ENCODE measurements at regions not wholly inside any gene's neighbourhood (a gene's known extent, or its start where the extent isn't known, plus 50 kb on each side); places are given as distances from the start of the nearest gene placed in this dataset.
A peak's percentile ranks its signal among the peaks of the same experiment; 100 is the strongest.

GRCh38 chr7:94054130-94054529 is 50.0 kb upstream of the BET1 start:
- DNase-seq (ENCODE audit: low read depth in 2 of 2) = no peak

GRCh38 chr7:94055963-94056362 is 51.8 kb upstream of the BET1 start:
- DNase-seq (ENCODE audit: low read depth in 2 of 2) = no peak

- DNase-seq (ENCODE audit: low read depth in 2 of 2) = no peak
These were observed 52.6 kb upstream of the BET1 start for GRCh38 chr7:94056796-94057207.

- DNase-seq (ENCODE audit: low read depth in 2 of 2) = no peak
These were observed 53.8 kb upstream of the BET1 start for GRCh38 chr7:94057955-94058354.

- no peak for DNase-seq (ENCODE audit: low read depth in 2 of 2)
These were observed 55.6 kb upstream of the BET1 start for GRCh38 chr7:94059746-94060145.

- no peak for DNase-seq (ENCODE audit: low read depth in 2 of 2)
These were observed 56.6 kb upstream of the BET1 start for GRCh38 chr7:94060752-94061151.

- no peak for DNase-seq (ENCODE audit: low read depth in 2 of 2)
These were observed 57.2 kb upstream of the BET1 start for GRCh38 chr7:94061326-94061725.

GRCh38 chr7:94062372-94062771 is 58.2 kb upstream of the BET1 start:
- DNase-seq (ENCODE audit: low read depth in 2 of 2) = no peak

GRCh38 chr7:94064541-94065191 is 60.5 kb upstream of the BET1 start:
- no peak for DNase-seq (ENCODE audit: low read depth in 2 of 2)

GRCh38 chr7:94067047-94067446 is 62.9 kb upstream of the BET1 start:
- no peak for DNase-seq (ENCODE audit: low read depth in 2 of 2)

- no peak for DNase-seq (ENCODE audit: low read depth in 2 of 2)
These were observed 63.4 kb upstream of the BET1 start for GRCh38 chr7:94067506-94067905.

- DNase-seq (ENCODE audit: low read depth in 2 of 2) = no peak
These were observed 65.1 kb upstream of the BET1 start for GRCh38 chr7:94069162-94069739.

GRCh38 chr7:94080551-94080950 is 76.4 kb upstream of the BET1 start:
- no peak for DNase-seq (ENCODE audit: low read depth in 2 of 2)

- no peak for DNase-seq (ENCODE audit: low read depth in 2 of 2)
These were observed 78.0 kb upstream of the BET1 start for GRCh38 chr7:94082126-94082525.

GRCh38 chr7:94087664-94088352 is 83.7 kb upstream of the BET1 start:
- peak; percentile 14 to 18 for DNase-seq (ENCODE audit: low read depth in 2 of 2)

- DNase-seq (ENCODE audit: low read depth in 2 of 2) = no peak
These were observed 84.4 kb upstream of the BET1 start for GRCh38 chr7:94088560-94088959.

GRCh38 chr7:94089806-94090205 is 85.7 kb upstream of the BET1 start:
- no peak for DNase-seq (ENCODE audit: low read depth in 2 of 2)

- no peak for DNase-seq (ENCODE audit: low read depth in 2 of 2)
These were observed 88.8 kb upstream of the BET1 start for GRCh38 chr7:94092980-94093379.

GRCh38 chr7:94094298-94094697 is 90.1 kb upstream of the BET1 start:
- DNase-seq (ENCODE audit: low read depth in 2 of 2) = no peak

- DNase-seq (ENCODE audit: low read depth in 2 of 2) = no peak
These were observed 91.3 kb upstream of the BET1 start for GRCh38 chr7:94095316-94096009.

GRCh38 chr7:94099679-94100078 is 95.5 kb upstream of the BET1 start:
- DNase-seq (ENCODE audit: low read depth in 2 of 2) = no peak

GRCh38 chr7:94100723-94101345 is 96.7 kb upstream of the BET1 start:
- DNase-seq (ENCODE audit: low read depth in 2 of 2) = no peak

Measured in stimulated activated CD8-positive, alpha-beta memory T cell treated with anti-CD3 and anti-CD28 coated beads, Interleukin-7, amount 100 ng/mL, for 1 hour (primary cell).